Uterus (tissue), 3 donors: ENCODE measurements at regions not wholly inside any gene's neighbourhood (a gene's known extent, or its start where the extent isn't known, plus 50 kb on each side); places are given as distances from the start of the nearest gene placed in this dataset.

ENCODE experiments used
- DNase-seq, 2 donors: peaks; one replicate each; pipeline ENCODE4 v3.0.0-alpha.2; 2019 to 2020
- H3K27ac ChIP-seq, 2 donors: fragments of 200-600 bp; sonication (generic); 1 replicate in 1 of 2; 2 replicates in 1 of 2; pipeline ENCODE4 v1.5.1; 2016 to 2018
- H3K27me3 ChIP-seq, 2 donors: fragments of 200-600 bp; sonication (generic); one replicate each; pipeline ENCODE4 v1.5.1; 2018 to 2019; ENCODE audit warnings: control low read depth in 1 of 2
- H3K36me3 ChIP-seq, 2 donors: fragments of 200-600 bp; sonication (generic); one replicate each; pipeline ENCODE4 v1.5.1; 2019; ENCODE audit warnings: control low read depth in 1 of 2
- H3K4me1 ChIP-seq, 2 donors: fragments of 200-600 bp; sonication (generic); one replicate each; pipeline ENCODE4 v1.5.1; 2018 to 2019; ENCODE audit warnings: control low read depth in 1 of 2
- H3K4me3 ChIP-seq, 2 donors: fragments of 200-600 bp; sonication (generic); 1 replicate in 1 of 2; 2 replicates in 1 of 2; pipeline ENCODE4 v1.5.1; 2018 to 2019; ENCODE audit warnings: mild to moderate bottlenecking in 1 of 2
- H3K9me3 ChIP-seq, 2 donors: fragments of 200-600 bp; sonication (generic); one replicate each; pipeline ENCODE4 v1.5.1; 2019; ENCODE audit warnings: control low read depth in 1 of 2
- CTCF ChIP-seq, 4 experiments: fragments of 200-600 bp in 2 of 4; fragments of 450-650 bp in 2 of 4; sonication (generic) in 2 of 4; IDR thresholded peaks; one replicate each; pipeline ENCODE4 v1.5.1; 2016 to 2019; ENCODE audit warnings: antibody characterized with exemption in 4 of 4, mild to moderate bottlenecking in 2 of 4, moderate library complexity in 1 of 4
- POLR2A ChIP-seq, 2 donors: fragments of 450-650 bp; IDR thresholded peaks; one replicate each; pipeline ENCODE4 v1.6.1; 2016; ENCODE audit warnings: antibody characterized with exemption in 2 of 2, mild to moderate bottlenecking in 1 of 2, moderate library complexity in 1 of 2
- intact Hi-C: fragments of 100-400 bp; cut with DNase I; formaldehyde crosslinking; loops from one replicate; pipeline ENCODE4 v1.15.1; 2023; ENCODE audit warnings: low total_unique reads
- donor health status: DM: yes; HTN: yes; CAD: no.

GRCh38 chr5:68838157-68838718, 255.6 kb upstream of the SLC30A5 start:
- Histone ChIP-seq H3K4me3 (no peak overlapping the region), H3K4me1 (no peaks in the 10 kb centered on the region), H3K36me3 (no peaks in the 10 kb centered on the region), H3K9me3 (no peaks in the 10 kb centered on the region), H3K27me3 (no peaks in the 10 kb centered on the region), H3K27ac (no peak overlapping the region)
- TF ChIP-seq POLR2A (IDR thresholded peaks at IDR 0.05) (no peak), CTCF (IDR thresholded peaks at IDR 0.05) (no peak)
- DNase-seq = no peak
- intact Hi-C loops = no loop called here

GRCh38 chr5:68839019-68839552, 254.7 kb upstream of the SLC30A5 start:
- H3K4me3 ChIP-seq = no peak overlapping the region
- DNase-seq = no peak
- intact Hi-C loops = no loop called here

GRCh38 chr5:68843624-68844364, 250.0 kb upstream of the SLC30A5 start:
- peak in 1 of 2 donors; percentile 57 for DNase-seq
- H3K9me3 ChIP-seq = no peaks in the 10 kb centered on the region
- no peaks in the 10 kb centered on the region for H3K27me3 ChIP-seq
- peak overlapping the region; percentile 76 to 82 for H3K27ac ChIP-seq
- H3K4me3 ChIP-seq = no peak overlapping the region
- H3K36me3 ChIP-seq = no peaks in the 10 kb centered on the region
- H3K4me1 ChIP-seq = no peaks in the 10 kb centered on the region
- TF ChIP-seq POLR2A (IDR thresholded peaks at IDR 0.05) (no peak), CTCF (IDR thresholded peaks at IDR 0.05) (no peak)
- intact Hi-C loops = no loop called here

More at GRCh38 chr5:68839019-68839552, 254.7 kb upstream of the SLC30A5 start:
- no peak for TF ChIP-seq POLR2A (IDR thresholded peaks at IDR 0.05)
- no peak for TF ChIP-seq CTCF (IDR thresholded peaks at IDR 0.05)
- H3K4me1 ChIP-seq = no peaks in the 10 kb centered on the region
- no peak overlapping the region for H3K27ac ChIP-seq
- H3K36me3 ChIP-seq = no peaks in the 10 kb centered on the region
- no peaks in the 10 kb centered on the region for H3K27me3 ChIP-seq
- H3K9me3 ChIP-seq = no peaks in the 10 kb centered on the region

- DNase-seq = no peak
- no peaks in the 10 kb centered on the region for H3K36me3 ChIP-seq
- H3K9me3 ChIP-seq = no peaks in the 10 kb centered on the region
- intact Hi-C loops = no loop called here
- H3K27me3 ChIP-seq = no peaks in the 10 kb centered on the region
- H3K27ac ChIP-seq = peak overlapping the region; percentile 76 to 82
- TF ChIP-seq CTCF (IDR thresholded peaks at IDR 0.05) (no peak), POLR2A (IDR thresholded peaks at IDR 0.05) (no peak)
- H3K4me3 ChIP-seq = no peak overlapping the region
- H3K4me1 ChIP-seq = no peaks in the 10 kb centered on the region
These were observed 248.7 kb upstream of the SLC30A5 start for GRCh38 chr5:68845131-68845530.

GRCh38 chr5:68846828-68847227, 247.0 kb upstream of the SLC30A5 start:
- intact Hi-C loops = no loop called here
- DNase-seq = no peak
- TF ChIP-seq CTCF (IDR thresholded peaks at IDR 0.05) = no peak
- no peak for TF ChIP-seq POLR2A (IDR thresholded peaks at IDR 0.05)
- Histone ChIP-seq H3K27ac (peak overlapping the region in 1 of 2 donors; percentile 82), H3K4me1 (no peaks in the 10 kb centered on the region), H3K4me3 (no peak overlapping the region), H3K27me3 (no peaks in the 10 kb centered on the region), H3K9me3 (no peaks in the 10 kb centered on the region), H3K36me3 (no peaks in the 10 kb centered on the region)
